ENCODE measurements at regions not wholly inside any gene's neighbourhood (a gene's known extent, or its start where the extent isn't known, plus 50 kb on each side); places are given as distances from the start of the nearest gene placed in this dataset.

DNA sequence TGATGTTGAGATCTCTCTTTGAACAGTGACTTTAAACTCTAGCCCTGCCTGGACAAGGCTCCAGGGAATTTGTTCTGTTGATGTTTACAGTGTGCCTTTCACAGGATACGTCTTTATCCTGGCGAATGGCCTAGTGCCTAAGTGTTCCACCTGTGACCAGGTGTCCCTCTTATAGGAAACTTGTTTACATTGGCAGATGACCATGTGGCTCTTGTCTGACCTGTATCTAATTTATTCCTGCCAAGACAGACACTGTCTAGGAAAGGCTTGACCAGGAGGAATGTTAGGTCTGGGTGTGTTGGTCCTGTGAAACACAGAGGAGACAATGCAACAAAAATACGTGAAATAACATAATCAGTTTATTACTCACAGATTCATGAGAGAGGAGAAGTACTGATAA, 875.6 kb downstream of the METTL15 start:
- POLR2A ChIA-PET = no interaction called here
- no peak for TF ChIP-seq SP1 (IDR thresholded peaks at IDR 0.05; ENCODE audit: low read depth)
- no peak for TF ChIP-seq SIN3A (IDR thresholded peaks at IDR 0.05; ENCODE audit: low read depth)
- no peak for TF ChIP-seq YY1 (IDR thresholded peaks at IDR 0.05; ENCODE audit: extremely low read depth, insufficient replicate concordance, low read depth, low read length)
- TF ChIP-seq, protein P1, sequence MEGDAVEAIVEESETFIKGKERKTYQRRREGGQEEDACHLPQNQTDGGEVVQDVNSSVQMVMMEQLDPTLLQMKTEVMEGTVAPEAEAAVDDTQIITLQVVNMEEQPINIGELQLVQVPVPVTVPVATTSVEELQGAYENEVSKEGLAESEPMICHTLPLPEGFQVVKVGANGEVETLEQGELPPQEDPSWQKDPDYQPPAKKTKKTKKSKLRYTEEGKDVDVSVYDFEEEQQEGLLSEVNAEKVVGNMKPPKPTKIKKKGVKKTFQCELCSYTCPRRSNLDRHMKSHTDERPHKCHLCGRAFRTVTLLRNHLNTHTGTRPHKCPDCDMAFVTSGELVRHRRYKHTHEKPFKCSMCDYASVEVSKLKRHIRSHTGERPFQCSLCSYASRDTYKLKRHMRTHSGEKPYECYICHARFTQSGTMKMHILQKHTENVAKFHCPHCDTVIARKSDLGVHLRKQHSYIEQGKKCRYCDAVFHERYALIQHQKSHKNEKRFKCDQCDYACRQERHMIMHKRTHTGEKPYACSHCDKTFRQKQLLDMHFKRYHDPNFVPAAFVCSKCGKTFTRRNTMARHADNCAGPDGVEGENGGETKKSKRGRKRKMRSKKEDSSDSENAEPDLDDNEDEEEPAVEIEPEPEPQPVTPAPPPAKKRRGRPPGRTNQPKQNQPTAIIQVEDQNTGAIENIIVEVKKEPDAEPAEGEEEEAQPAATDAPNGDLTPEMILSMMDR (IDR thresholded peaks at IDR 0.05 in 2 of 3, conservative IDR thresholded peaks at IDR 0.05 in 1 of 3; ENCODE audit: borderline replicate concordance in 1 of 3, insufficient read depth in 1 of 3, low read depth in 2 of 3, low read length in 2 of 3) = no peak
- TF ChIP-seq JUND (IDR thresholded peaks at IDR 0.05) = no peak
- TF ChIP-seq, protein P2, sequence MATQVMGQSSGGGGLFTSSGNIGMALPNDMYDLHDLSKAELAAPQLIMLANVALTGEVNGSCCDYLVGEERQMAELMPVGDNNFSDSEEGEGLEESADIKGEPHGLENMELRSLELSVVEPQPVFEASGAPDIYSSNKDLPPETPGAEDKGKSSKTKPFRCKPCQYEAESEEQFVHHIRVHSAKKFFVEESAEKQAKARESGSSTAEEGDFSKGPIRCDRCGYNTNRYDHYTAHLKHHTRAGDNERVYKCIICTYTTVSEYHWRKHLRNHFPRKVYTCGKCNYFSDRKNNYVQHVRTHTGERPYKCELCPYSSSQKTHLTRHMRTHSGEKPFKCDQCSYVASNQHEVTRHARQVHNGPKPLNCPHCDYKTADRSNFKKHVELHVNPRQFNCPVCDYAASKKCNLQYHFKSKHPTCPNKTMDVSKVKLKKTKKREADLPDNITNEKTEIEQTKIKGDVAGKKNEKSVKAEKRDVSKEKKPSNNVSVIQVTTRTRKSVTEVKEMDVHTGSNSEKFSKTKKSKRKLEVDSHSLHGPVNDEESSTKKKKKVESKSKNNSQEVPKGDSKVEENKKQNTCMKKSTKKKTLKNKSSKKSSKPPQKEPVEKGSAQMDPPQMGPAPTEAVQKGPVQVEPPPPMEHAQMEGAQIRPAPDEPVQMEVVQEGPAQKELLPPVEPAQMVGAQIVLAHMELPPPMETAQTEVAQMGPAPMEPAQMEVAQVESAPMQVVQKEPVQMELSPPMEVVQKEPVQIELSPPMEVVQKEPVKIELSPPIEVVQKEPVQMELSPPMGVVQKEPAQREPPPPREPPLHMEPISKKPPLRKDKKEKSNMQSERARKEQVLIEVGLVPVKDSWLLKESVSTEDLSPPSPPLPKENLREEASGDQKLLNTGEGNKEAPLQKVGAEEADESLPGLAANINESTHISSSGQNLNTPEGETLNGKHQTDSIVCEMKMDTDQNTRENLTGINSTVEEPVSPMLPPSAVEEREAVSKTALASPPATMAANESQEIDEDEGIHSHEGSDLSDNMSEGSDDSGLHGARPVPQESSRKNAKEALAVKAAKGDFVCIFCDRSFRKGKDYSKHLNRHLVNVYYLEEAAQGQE (IDR thresholded peaks at IDR 0.05; ENCODE audit: low read depth) = no peak
- TF ChIP-seq TCF7L2 (IDR thresholded peaks at IDR 0.05; ENCODE audit: borderline replicate concordance, extremely low read depth, insufficient read depth, insufficient read length) = no peak
- TF ChIP-seq SRF (IDR thresholded peaks at IDR 0.05; ENCODE audit: low read depth) = no peak
- no peak for TF ChIP-seq EZH2phosphoT487 (IDR thresholded peaks at IDR 0.05; ENCODE audit: borderline replicate concordance)
- TF ChIP-seq, protein P3, sequence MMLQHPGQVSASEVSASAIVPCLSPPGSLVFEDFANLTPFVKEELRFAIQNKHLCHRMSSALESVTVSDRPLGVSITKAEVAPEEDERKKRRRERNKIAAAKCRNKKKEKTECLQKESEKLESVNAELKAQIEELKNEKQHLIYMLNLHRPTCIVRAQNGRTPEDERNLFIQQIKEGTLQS (IDR thresholded peaks at IDR 0.05) = no peak
- no peak for TF ChIP-seq ELF1 (IDR thresholded peaks at IDR 0.05; ENCODE audit: borderline replicate concordance, low read depth)
- no peak for TF ChIP-seq POLR2A (IDR thresholded peaks at IDR 0.05; ENCODE audit: borderline replicate concordance, extremely low read depth, insufficient read depth, insufficient read length)
- TF ChIP-seq ZFX (IDR thresholded peaks at IDR 0.05) = no peak
- no peak for TF ChIP-seq POLR2AphosphoS5 (IDR thresholded peaks at IDR 0.05; ENCODE audit: low read depth, low read length)
- TF ChIP-seq RAD21 (IDR thresholded peaks at IDR 0.05; ENCODE audit: low read depth) = no peak
- TF ChIP-seq CBX3 (IDR thresholded peaks at IDR 0.05; ENCODE audit: low read depth) = no peak
- Histone ChIP-seq H3K27me3 (ENCODE audit: insufficient read depth, low read length) (no peaks in the 10 kb centered on the region), H3K4me2 (ENCODE audit: low read length) (no peak overlapping the region), H3K4me3 (replicated peaks in 1 of 2; ENCODE audit: low read depth in 1 of 2, low read length in 2 of 2) (no peak overlapping the region), H3K9me3 (ENCODE audit: control insufficient read depth in 1 of 2, insufficient read depth in 1 of 2, low read depth in 1 of 2, low read length in 2 of 2) (no peaks in the 10 kb centered on the region), H4K20me1 (ENCODE audit: insufficient read depth) (no peaks in the 10 kb centered on the region), H3K27ac (ENCODE audit: low read depth, low read length) (no peak overlapping the region), H2AFZ (ENCODE audit: low read depth, low read length, poor library complexity, severe bottlenecking) (no peak overlapping the region), H3K36me3 (ENCODE audit: control insufficient read depth in 1 of 2, insufficient read depth in 2 of 2, low read length in 2 of 2) (no peaks in the 10 kb centered on the region), H3K9me2 (ENCODE audit: insufficient read depth) (no peaks in the 10 kb centered on the region), H3K79me2 (ENCODE audit: insufficient read depth, low read length) (no peaks in the 10 kb centered on the region), H3K9ac (ENCODE audit: low read length) (no peak overlapping the region), H3K4me1 (ENCODE audit: control insufficient read depth in 1 of 2, insufficient read depth in 2 of 2, low read length in 2 of 2) (no peaks in the 10 kb centered on the region)
- CTCF ChIA-PET = no interaction called here
- DNase-seq (ENCODE audit: low read depth, low spot score) = no peak
- no TSS peak for BruUV-seq (replicated peaks)
- intact Hi-C loops (cut with micrococcal nuclease) = no loop called here
- ATAC-seq = no peak
- RAD21 ChIA-PET (ENCODE audit: low non-redundant PET in 1 of 2, low total read pairs in 2 of 2, uncharacterized antibody in 2 of 2, unreplicated experiment in 2 of 2) = no interaction called here
